HEK293 (cell line): ENCODE measurements at regions not wholly inside any gene's neighbourhood (a gene's known extent, or its start where the extent isn't known, plus 50 kb on each side); places are given as distances from the start of the nearest gene placed in this dataset.

Experiments
- AEBP2 ChIP-seq: fragments of 450-650 bp; formaldehyde crosslinking; IDR thresholded peaks from 2 replicates; pipeline ENCODE4 v1.5.1; 2016; ENCODE audit warnings: missing biosample characterization, missing genetic modification characterization, borderline replicate concordance
- CTCF ChIP-seq: fragments of 450-650 bp; formaldehyde crosslinking; IDR thresholded peaks from 2 replicates; pipeline ENCODE4 v1.5.1; 2016; ENCODE audit warnings: missing biosample characterization, missing genetic modification characterization
- EGR2 ChIP-seq: fragments of 450-650 bp; formaldehyde crosslinking; IDR thresholded peaks from 2 replicates; pipeline ENCODE4 v1.5.1; 2016; ENCODE audit warnings: low read depth, missing biosample characterization, missing genetic modification characterization
- FEZF1 ChIP-seq: fragments of 450-650 bp; formaldehyde crosslinking; IDR thresholded peaks from 2 replicates; pipeline ENCODE4 v1.5.1; 2016; ENCODE audit warnings: missing biosample characterization, missing genetic modification characterization
- GFI1B ChIP-seq: fragments of 450-650 bp; formaldehyde crosslinking; IDR thresholded peaks from 2 replicates; pipeline ENCODE4 v1.5.1; 2016; ENCODE audit warnings: missing biosample characterization, missing genetic modification characterization
- GLIS1 ChIP-seq: fragments of 450-650 bp; formaldehyde crosslinking; IDR thresholded peaks from 2 replicates; pipeline ENCODE4 v1.5.1; 2016; ENCODE audit warnings: missing biosample characterization, missing genetic modification characterization
- GLIS2 ChIP-seq: fragments of 450-650 bp; formaldehyde crosslinking; IDR thresholded peaks from 2 replicates; pipeline ENCODE4 v1.5.1; 2016; ENCODE audit warnings: missing biosample characterization, missing genetic modification characterization
- KLF17 ChIP-seq: fragments of 450-650 bp; formaldehyde crosslinking; IDR thresholded peaks from 2 replicates; pipeline ENCODE4 v1.5.1; 2016; ENCODE audit warnings: missing biosample characterization, missing genetic modification characterization
- KLF8 ChIP-seq: fragments of 450-650 bp; formaldehyde crosslinking; IDR thresholded peaks from 2 replicates; pipeline ENCODE4 v1.5.1; 2016; ENCODE audit warnings: missing biosample characterization, missing genetic modification characterization
- KLF9 ChIP-seq: fragments of 450-650 bp; formaldehyde crosslinking; IDR thresholded peaks from 2 replicates; pipeline ENCODE4 v1.5.1; 2016; ENCODE audit warnings: missing biosample characterization, missing genetic modification characterization, low read depth
- SALL2 ChIP-seq: fragments of 450-650 bp; formaldehyde crosslinking; IDR thresholded peaks from 2 replicates; pipeline ENCODE4 v1.5.0; 2017; ENCODE audit warnings: missing biosample characterization, mild to moderate bottlenecking, missing genetic modification characterization, borderline replicate concordance
- SP2 ChIP-seq: fragments of 450-650 bp; formaldehyde crosslinking; IDR thresholded peaks from 2 replicates; pipeline ENCODE4 v1.5.1; 2016; ENCODE audit warnings: missing biosample characterization, missing genetic modification characterization
- SP3 ChIP-seq: fragments of 450-650 bp; formaldehyde crosslinking; IDR thresholded peaks from 2 replicates; pipeline ENCODE4 v1.5.1; 2016; ENCODE audit warnings: missing biosample characterization, missing genetic modification characterization
- YY1 ChIP-seq: fragments of 450-650 bp; formaldehyde crosslinking; IDR thresholded peaks from 2 replicates; pipeline ENCODE4 v1.5.1; 2018; ENCODE audit warnings: missing biosample characterization, missing genetic modification characterization
- YY2 ChIP-seq: fragments of 450-650 bp; formaldehyde crosslinking; IDR thresholded peaks from 2 replicates; pipeline ENCODE4 v1.5.1; 2016; ENCODE audit warnings: missing biosample characterization, missing genetic modification characterization
- ZBTB20 ChIP-seq: fragments of 450-650 bp; formaldehyde crosslinking; IDR thresholded peaks from 2 replicates; pipeline ENCODE4 v1.5.1; 2016; ENCODE audit warnings: missing biosample characterization, missing genetic modification characterization
- ZBTB21 ChIP-seq: fragments of 450-650 bp; formaldehyde crosslinking; IDR thresholded peaks from 2 replicates; pipeline ENCODE4 v1.5.1; 2017; ENCODE audit warnings: missing biosample characterization, missing genetic modification characterization
- ZBTB49 ChIP-seq: fragments of 450-650 bp; formaldehyde crosslinking; IDR thresholded peaks from 2 replicates; pipeline ENCODE4 v1.5.1; 2016; ENCODE audit warnings: missing biosample characterization, missing genetic modification characterization, low read depth
- ZBTB6 ChIP-seq: fragments of 450-650 bp; formaldehyde crosslinking; IDR thresholded peaks from 2 replicates; pipeline ENCODE4 v1.5.1; 2017; ENCODE audit warnings: missing biosample characterization, missing genetic modification characterization
- ZBTB7A ChIP-seq: fragments of 450-650 bp; formaldehyde crosslinking; IDR thresholded peaks from 2 replicates; pipeline ENCODE4 v1.5.1; 2016; ENCODE audit warnings: low read depth, missing biosample characterization, missing genetic modification characterization
- ZBTB8A ChIP-seq: fragments of 450-650 bp; formaldehyde crosslinking; IDR thresholded peaks from 2 replicates; pipeline ENCODE4 v1.5.1; 2016; ENCODE audit warnings: missing biosample characterization, missing genetic modification characterization
- ZFHX2 ChIP-seq: fragments of 450-650 bp; formaldehyde crosslinking; conservative IDR thresholded peaks from 2 replicates; pipeline ENCODE4 v1.5.1; 2016; ENCODE audit warnings: missing biosample characterization, missing genetic modification characterization
- ZNF140 ChIP-seq: fragments of 450-650 bp; formaldehyde crosslinking; IDR thresholded peaks from 2 replicates; pipeline ENCODE4 v1.5.1; 2016; ENCODE audit warnings: missing biosample characterization, missing genetic modification characterization
- ZNF24 ChIP-seq: fragments of 450-650 bp; formaldehyde crosslinking; IDR thresholded peaks from 2 replicates; pipeline ENCODE4 v1.5.1; 2016; ENCODE audit warnings: missing biosample characterization, missing genetic modification characterization
- ZNF335 ChIP-seq: fragments of 450-650 bp; formaldehyde crosslinking; conservative IDR thresholded peaks from 2 replicates; pipeline ENCODE4 v1.5.1; 2016; ENCODE audit warnings: missing biosample characterization, missing genetic modification characterization
- ZNF341 ChIP-seq: fragments of 450-650 bp; formaldehyde crosslinking; IDR thresholded peaks from 2 replicates; pipeline ENCODE4; 2016; ENCODE audit warnings: low read depth, missing biosample characterization, missing genetic modification characterization
- ZNF623 ChIP-seq: fragments of 450-650 bp; formaldehyde crosslinking; IDR thresholded peaks from 2 replicates; pipeline ENCODE4 v1.5.1; 2016; ENCODE audit warnings: missing biosample characterization, missing genetic modification characterization
- ZNF629 ChIP-seq: fragments of 450-650 bp; formaldehyde crosslinking; IDR thresholded peaks from 2 replicates; pipeline ENCODE4 v1.5.1; 2017; ENCODE audit warnings: missing biosample characterization, missing genetic modification characterization
- ZNF692 ChIP-seq: fragments of 450-650 bp; formaldehyde crosslinking; IDR thresholded peaks from 2 replicates; pipeline ENCODE4 v1.5.1; 2016; ENCODE audit warnings: missing biosample characterization, missing genetic modification characterization
- TF ChIP-seq, protein P1 (sequence below): fragments of 450-650 bp; formaldehyde crosslinking; IDR thresholded peaks from 2 replicates; pipeline ENCODE4 v1.5.1; 2016; ENCODE audit warnings: missing biosample characterization, missing genetic modification characterization

DNA sequence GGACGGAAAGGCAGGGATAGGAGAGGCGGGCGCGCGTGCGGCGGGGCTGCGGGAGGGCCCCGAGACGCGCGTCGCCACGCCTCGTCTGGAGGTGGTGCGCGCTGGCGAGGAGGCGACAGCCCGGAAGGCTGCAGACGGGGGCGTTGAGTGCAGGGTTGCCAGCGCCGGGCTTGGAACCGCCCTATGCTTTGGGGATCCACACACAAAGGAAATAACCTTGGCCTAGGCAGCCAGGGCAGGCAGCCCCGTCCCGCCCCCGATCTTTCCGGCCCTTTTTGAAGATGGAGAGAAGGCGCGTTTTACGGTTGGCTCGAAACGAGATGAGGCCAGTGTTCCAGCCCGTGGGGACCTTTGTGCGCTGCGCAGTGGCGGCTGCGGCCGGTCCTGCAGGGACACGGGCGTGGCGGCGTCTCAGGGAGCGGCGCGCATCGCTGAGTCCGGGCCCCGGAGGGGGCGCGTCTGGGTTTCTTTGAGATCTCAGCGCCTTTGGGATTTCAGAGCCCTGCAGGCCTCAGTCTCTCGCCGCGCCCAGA, 50.8 kb upstream of the TRIM2 start (continued):
- TF ChIP-seq ZBTB49 (tag by site-specific recombination) = no peak
- no peak; the same call in 1 of the 2 replicates for TF ChIP-seq GLIS2 (tag by site-specific recombination)
- TF ChIP-seq FEZF1 = no peak
- no peak for TF ChIP-seq GLIS1
- no peak for TF ChIP-seq KLF17 (tag by site-specific recombination)
- no peak for TF ChIP-seq ZBTB21
- no peak for TF ChIP-seq YY2 (tag by site-specific recombination)
- TF ChIP-seq EGR2 (tag by site-specific recombination) = peak; percentile 77; the same call in 1 of the 2 replicates
- TF ChIP-seq CTCF (tag by site-specific recombination) = peak; percentile 70; the same call in 1 of the 2 replicates
- TF ChIP-seq ZBTB8A (tag by site-specific recombination) = peak; percentile 79
- TF ChIP-seq KLF9 = 0 out of 2 replicates have a peak, but pooled peaks have one; percentile 37
- TF ChIP-seq ZFHX2 (tag by site-specific recombination) = peak; percentile 91
- TF ChIP-seq SP2 = peak; percentile 81
- no peak for TF ChIP-seq ZNF623 (tag by site-specific recombination)
- TF ChIP-seq ZBTB6 (tag by site-specific recombination) = no peak
- TF ChIP-seq ZBTB7A (tag by site-specific recombination) = no peak
- peak; percentile 89 for TF ChIP-seq ZBTB20
- TF ChIP-seq SP3 = peak; percentile 43; the same call in 1 of the 2 replicates
- TF ChIP-seq SALL2 (tag by site-specific recombination) = no peak
- no peak for TF ChIP-seq YY1
- TF ChIP-seq AEBP2 = no peak
- 0 out of 2 replicates have a peak, but pooled peaks have one; percentile 11 for TF ChIP-seq ZNF692 (tag by site-specific recombination)
- peak; percentile 43 for TF ChIP-seq KLF8
- no peak for TF ChIP-seq ZNF140 (tag by site-specific recombination)
- TF ChIP-seq GFI1B (tag by site-specific recombination) = no peak
- peak; percentile 61 for TF ChIP-seq ZNF341 (tag by site-specific recombination)
- TF ChIP-seq, protein P1, sequence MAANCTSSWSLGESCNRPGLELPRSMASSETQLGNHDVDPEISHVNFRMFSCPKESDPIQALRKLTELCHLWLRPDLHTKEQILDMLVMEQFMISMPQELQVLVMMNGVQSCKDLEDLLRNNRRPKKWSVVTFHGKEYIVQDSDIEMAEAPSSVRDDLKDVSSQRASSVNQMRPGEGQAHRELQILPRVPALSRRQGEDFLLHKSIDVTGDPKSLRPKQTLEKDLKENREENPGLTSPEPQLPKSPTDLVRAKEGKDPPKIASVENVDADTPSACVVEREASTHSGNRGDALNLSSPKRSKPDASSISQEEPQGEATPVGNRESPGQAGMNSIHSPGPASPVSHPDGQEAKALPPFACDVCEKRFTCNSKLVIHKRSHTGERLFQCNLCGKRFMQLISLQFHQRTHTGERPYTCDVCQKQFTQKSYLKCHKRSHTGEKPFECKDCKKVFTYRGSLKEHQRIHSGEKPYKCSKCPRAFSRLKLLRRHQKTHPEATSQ (tag by site-specific recombination) = no peak
- no peak for TF ChIP-seq ZNF24 (tag by site-specific recombination)
- TF ChIP-seq ZNF335 (tag by site-specific recombination) = peak; percentile 51
- TF ChIP-seq ZNF629 (tag by site-specific recombination) = no peak
